ENCODE measurements at regions not wholly inside any gene's neighbourhood (a gene's known extent, or its start where the extent isn't known, plus 50 kb on each side); places are given as distances from the start of the nearest gene placed in this dataset.

DNA sequence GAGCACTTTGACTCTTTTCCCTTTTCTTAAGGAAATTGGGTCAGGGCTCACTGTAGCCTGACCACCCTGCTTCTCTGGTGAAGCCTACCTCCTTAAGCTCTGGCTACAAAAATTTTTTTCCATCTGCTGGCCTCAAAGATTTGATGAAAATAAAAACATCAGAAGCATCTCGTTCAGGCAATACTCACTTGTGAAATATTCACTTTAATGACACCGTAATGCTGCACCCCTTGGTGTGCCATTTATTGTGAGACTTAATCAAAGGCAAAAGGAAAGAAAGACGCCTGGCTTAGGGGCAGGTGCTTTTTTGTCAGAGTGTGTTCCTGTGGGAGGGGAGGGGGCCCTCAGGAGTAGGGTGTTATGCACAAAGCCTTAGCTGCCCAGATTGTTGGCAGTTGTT, 155.0 kb upstream of the TMPO start:
- H3K9me3 ChIP-seq (ENCODE audit: control insufficient read depth, insufficient read depth, low read depth, low read length): no peaks in the 10 kb centered on the region
- H3K9ac ChIP-seq (ENCODE audit: low read length): no peak overlapping the region
- peaks cover 4% of the 10 kb centered on the region; the same call in 1 of the 2 replicates for H3K4me1 ChIP-seq (ENCODE audit: control insufficient read depth, insufficient read depth, low read length)
- H3K27me3 ChIP-seq (ENCODE audit: control insufficient read depth, insufficient read depth, low read length): no peaks in the 10 kb centered on the region
- no peaks in the 10 kb centered on the region for H3K36me3 ChIP-seq (ENCODE audit: control insufficient read depth, insufficient read depth, low read length)
- no peak overlapping the region for H3K4me3 ChIP-seq (ENCODE audit: low read depth, low read length)
- no peak overlapping the region for H3K27ac ChIP-seq (ENCODE audit: low read depth, low read length)

DNA sequence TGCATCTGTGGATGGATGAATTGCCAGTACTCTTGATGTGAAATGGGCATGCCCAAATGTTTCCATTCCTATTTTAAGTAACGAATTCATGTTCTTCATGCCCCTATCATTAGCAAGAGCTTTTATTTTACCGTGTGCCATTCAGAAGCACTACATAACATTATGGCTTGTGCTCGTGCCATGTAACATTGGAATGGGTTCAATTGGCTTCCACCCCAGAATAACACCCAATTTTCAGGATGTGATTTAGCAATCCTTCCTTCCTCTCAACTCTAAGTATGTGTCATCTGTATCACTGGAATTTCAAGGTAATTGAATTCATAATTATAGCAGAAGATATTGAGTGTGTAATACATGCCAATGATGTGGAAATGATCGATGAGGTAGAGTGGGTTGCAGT, 145.8 kb upstream of the TMPO start:
- no peak overlapping the region for H3K27ac ChIP-seq (ENCODE audit: low read depth, low read length)
- peaks cover 13% of the 10 kb centered on the region for H3K4me1 ChIP-seq (ENCODE audit: control insufficient read depth, insufficient read depth, low read length)
- H3K36me3 ChIP-seq (ENCODE audit: control insufficient read depth, insufficient read depth, low read length): no peaks in the 10 kb centered on the region
- H3K27me3 ChIP-seq (ENCODE audit: control insufficient read depth, insufficient read depth, low read length): no peaks in the 10 kb centered on the region
- no peak overlapping the region for H3K9ac ChIP-seq (ENCODE audit: low read length)
- H3K9me3 ChIP-seq (ENCODE audit: control insufficient read depth, insufficient read depth, low read depth, low read length): no peaks in the 10 kb centered on the region
- no peak overlapping the region for H3K4me3 ChIP-seq (ENCODE audit: low read depth, low read length)

DNA sequence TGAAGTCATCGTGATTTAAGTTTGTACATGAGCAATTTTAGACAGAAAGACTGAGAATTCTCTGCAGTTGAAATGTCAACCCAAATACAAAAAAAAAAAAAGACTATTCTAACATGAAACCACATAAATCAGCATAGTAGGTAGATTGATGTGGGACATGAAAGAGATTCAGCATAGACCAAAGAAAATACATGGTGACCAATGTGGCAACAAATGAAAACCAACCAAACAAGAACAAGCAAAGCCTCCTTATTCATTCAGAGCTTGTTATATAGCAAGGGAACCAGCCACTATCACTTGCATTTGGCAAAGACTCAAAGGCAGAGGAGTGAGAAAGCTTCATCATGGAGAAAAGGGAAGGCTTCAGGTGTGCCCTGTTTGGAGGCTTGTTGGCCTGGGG, 144.4 kb upstream of the TMPO start:
- no peak overlapping the region for H3K4me3 ChIP-seq (ENCODE audit: low read depth, low read length)
- no peak overlapping the region for H3K27ac ChIP-seq (ENCODE audit: low read depth, low read length)
- H3K4me1 ChIP-seq (ENCODE audit: control insufficient read depth, insufficient read depth, low read length): peaks cover 13% of the 10 kb centered on the region
- H3K9me3 ChIP-seq (ENCODE audit: control insufficient read depth, insufficient read depth, low read depth, low read length): no peaks in the 10 kb centered on the region
- H3K9ac ChIP-seq (ENCODE audit: low read length): no peak overlapping the region
- H3K27me3 ChIP-seq (ENCODE audit: control insufficient read depth, insufficient read depth, low read length): no peaks in the 10 kb centered on the region
- H3K36me3 ChIP-seq (ENCODE audit: control insufficient read depth, insufficient read depth, low read length): no peaks in the 10 kb centered on the region

DNA sequence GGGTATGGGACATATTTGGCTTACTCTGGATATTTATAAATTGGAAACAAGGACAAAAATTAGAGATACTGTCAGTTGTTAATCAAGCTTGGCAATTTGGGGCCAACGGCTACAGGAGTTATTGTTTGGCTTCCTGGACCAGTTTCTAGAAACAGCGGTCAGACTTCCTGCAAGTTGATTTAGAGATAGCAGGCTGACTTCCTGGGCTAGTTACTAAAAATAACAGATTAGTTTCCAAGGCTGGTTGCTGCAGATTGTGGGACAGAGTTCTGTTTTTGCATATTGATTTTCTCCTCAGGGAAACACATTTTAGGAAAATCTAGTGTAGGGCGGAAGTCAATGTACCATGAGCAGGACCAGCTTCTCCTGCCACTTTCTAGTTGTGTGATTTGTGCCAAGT, 144.0 kb upstream of the TMPO start:
- Histone ChIP-seq H3K27me3 (ENCODE audit: control insufficient read depth, insufficient read depth, low read length) (no peaks in the 10 kb centered on the region), H3K9ac (ENCODE audit: low read length) (no peak overlapping the region), H3K4me3 (ENCODE audit: low read depth, low read length) (no peak overlapping the region), H3K4me1 (ENCODE audit: control insufficient read depth, insufficient read depth, low read length) (peaks cover 13% of the 10 kb centered on the region), H3K27ac (ENCODE audit: low read depth, low read length) (no peak overlapping the region), H3K9me3 (ENCODE audit: control insufficient read depth, insufficient read depth, low read depth, low read length) (no peaks in the 10 kb centered on the region), H3K36me3 (ENCODE audit: control insufficient read depth, insufficient read depth, low read length) (no peaks in the 10 kb centered on the region)

DNA sequence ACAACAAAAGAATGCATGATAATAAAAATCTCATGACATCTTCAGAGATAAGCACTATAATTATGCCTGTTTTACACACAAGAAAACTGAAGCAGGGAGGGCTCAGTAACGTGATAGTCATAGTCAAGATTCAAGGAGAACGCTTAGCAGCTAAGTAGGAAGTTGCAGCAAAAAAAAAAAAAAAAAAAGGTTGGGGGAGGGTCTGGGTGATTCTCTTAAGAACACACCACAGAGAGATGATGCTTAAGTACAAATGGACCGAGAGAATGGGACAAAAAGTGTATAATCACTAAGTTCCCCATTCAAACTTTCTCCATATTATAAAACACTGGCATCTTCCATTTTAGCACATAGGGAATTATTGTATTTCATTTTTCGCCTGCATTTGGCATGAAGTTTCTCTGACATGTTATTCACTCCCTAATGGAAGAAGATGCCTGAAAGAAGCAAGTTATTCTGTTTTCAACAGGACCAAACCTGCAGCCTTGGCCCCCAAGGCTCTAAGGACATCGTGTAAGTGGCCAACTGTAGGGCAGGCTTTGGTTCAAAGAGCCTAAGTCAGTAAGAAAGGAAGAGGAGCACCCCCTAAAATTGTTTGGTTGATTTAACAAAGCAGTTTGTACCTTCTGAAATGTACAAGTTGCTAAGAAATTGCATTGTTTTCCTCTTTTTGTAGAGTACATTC, 142.9 kb upstream of the TMPO start:
- Histone ChIP-seq H3K9me3 (ENCODE audit: control insufficient read depth, insufficient read depth, low read depth, low read length) (no peaks in the 10 kb centered on the region), H3K4me3 (ENCODE audit: low read depth, low read length) (no peak overlapping the region), H3K27me3 (ENCODE audit: control insufficient read depth, insufficient read depth, low read length) (no peaks in the 10 kb centered on the region), H3K36me3 (ENCODE audit: control insufficient read depth, insufficient read depth, low read length) (no peaks in the 10 kb centered on the region), H3K27ac (ENCODE audit: low read depth, low read length) (no peak overlapping the region), H3K9ac (ENCODE audit: low read length) (no peak overlapping the region), H3K4me1 (ENCODE audit: control insufficient read depth, insufficient read depth, low read length) (peaks cover 13% of the 10 kb centered on the region)

DNA sequence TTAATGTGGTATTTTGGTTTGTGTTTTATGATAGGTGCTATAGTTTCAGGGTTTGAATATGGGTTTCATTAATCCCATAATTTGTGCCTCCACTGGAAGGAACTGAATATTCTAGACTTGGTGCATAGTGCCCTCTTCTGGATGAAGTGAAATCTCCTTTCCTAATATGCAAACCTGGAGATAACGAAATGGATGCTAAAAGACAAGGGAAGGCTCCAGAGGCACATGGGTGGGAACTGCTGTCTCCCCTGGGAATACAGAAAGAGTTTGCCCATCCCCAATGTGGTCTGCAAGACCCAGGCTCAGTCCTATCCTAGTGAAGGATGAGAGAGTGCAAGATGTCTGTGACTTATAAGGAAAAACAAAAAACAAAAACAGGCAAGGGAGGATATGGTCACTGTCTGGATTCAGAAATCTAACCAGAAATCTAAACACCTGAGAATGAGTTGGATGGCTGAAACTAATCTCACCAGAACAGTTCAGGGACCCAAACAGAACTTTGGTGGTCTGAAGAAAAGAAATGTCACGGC, 142.3 kb upstream of the TMPO start:
- no peaks in the 10 kb centered on the region for H3K27me3 ChIP-seq (ENCODE audit: control insufficient read depth, insufficient read depth, low read length)
- H3K27ac ChIP-seq (ENCODE audit: low read depth, low read length): no peak overlapping the region
- H3K4me1 ChIP-seq (ENCODE audit: control insufficient read depth, insufficient read depth, low read length): peaks cover 13% of the 10 kb centered on the region
- H3K4me3 ChIP-seq (ENCODE audit: low read depth, low read length): no peak overlapping the region
- no peaks in the 10 kb centered on the region for H3K36me3 ChIP-seq (ENCODE audit: control insufficient read depth, insufficient read depth, low read length)
- no peaks in the 10 kb centered on the region for H3K9me3 ChIP-seq (ENCODE audit: control insufficient read depth, insufficient read depth, low read depth, low read length)
- H3K9ac ChIP-seq (ENCODE audit: low read length): no peak overlapping the region

DNA sequence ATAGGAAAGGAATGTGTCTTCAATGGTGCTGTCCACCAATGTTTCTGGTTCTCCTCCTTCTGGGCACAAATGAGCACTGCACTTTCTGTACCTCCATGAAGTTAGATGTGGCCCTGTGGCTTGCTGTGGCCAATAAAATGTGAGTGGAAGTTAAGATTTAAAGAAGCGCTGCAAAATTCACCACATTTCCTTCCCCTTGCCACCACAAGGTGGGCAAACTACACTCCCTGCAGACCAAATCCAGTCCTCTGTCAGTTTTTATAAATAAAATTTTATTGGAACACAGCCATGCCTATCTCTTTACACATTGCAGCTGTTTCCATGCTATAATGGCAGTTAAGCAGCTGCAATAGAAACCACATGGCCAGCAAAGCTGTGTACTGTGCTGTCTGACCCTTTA, 141.4 kb upstream of the TMPO start:
- no peak overlapping the region for H3K4me3 ChIP-seq (ENCODE audit: low read depth, low read length)
- H3K4me1 ChIP-seq (ENCODE audit: control insufficient read depth, insufficient read depth, low read length): peaks cover 13% of the 10 kb centered on the region
- H3K27me3 ChIP-seq (ENCODE audit: control insufficient read depth, insufficient read depth, low read length): no peaks in the 10 kb centered on the region
- no peak overlapping the region for H3K27ac ChIP-seq (ENCODE audit: low read depth, low read length)
- no peaks in the 10 kb centered on the region for H3K9me3 ChIP-seq (ENCODE audit: control insufficient read depth, insufficient read depth, low read depth, low read length)
- no peaks in the 10 kb centered on the region for H3K36me3 ChIP-seq (ENCODE audit: control insufficient read depth, insufficient read depth, low read length)
- H3K9ac ChIP-seq (ENCODE audit: low read length): no peak overlapping the region

DNA sequence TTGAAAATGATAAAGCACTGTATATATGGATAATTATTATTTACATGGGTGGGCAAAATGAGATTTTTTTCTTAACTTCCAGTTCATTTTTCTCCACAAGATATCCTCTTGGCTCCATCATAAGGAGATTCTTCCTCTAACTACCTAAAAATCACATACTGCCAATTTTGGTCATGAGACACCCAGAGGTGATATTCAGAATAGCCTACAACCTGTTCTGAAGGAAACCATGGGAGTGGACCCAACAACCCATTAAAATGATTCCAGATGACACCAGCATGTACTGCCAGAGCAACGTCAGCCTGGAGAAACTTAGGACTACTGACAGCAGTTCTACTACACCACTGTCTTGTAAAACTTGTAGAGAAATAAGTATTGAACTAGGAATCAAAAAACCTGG, 136.3 kb upstream of the TMPO start:
- Histone ChIP-seq H3K36me3 (ENCODE audit: control insufficient read depth, insufficient read depth, low read length) (no peaks in the 10 kb centered on the region), H3K4me3 (ENCODE audit: low read depth, low read length) (no peak overlapping the region), H3K27ac (ENCODE audit: low read depth, low read length) (no peak overlapping the region), H3K9ac (ENCODE audit: low read length) (no peak overlapping the region), H3K4me1 (ENCODE audit: control insufficient read depth, insufficient read depth, low read length) (no peaks in the 10 kb centered on the region), H3K9me3 (ENCODE audit: control insufficient read depth, insufficient read depth, low read depth, low read length) (no peaks in the 10 kb centered on the region), H3K27me3 (ENCODE audit: control insufficient read depth, insufficient read depth, low read length) (no peaks in the 10 kb centered on the region)

DNA sequence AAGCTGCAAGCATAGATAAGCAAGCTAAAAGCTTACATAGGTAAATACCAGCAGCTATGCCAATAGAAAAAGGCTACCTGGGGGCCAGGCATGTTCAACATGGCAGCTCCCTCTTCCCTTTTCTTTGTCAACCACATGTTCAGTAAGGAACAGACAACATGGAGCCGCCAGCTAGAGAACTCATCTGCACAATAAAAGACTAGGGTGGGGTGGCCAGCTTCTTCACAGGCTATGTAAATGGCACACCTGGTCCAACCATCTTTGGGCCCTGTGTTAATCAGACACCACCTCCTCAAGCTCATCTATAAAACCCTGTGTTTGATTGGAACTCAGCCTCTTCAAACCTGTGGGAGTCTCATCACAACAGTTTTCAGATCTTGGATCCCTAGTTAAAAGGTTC, 129.7 kb upstream of the TMPO start:
- Histone ChIP-seq H3K27ac (ENCODE audit: low read depth, low read length) (no peak overlapping the region), H3K4me3 (ENCODE audit: low read depth, low read length) (no peak overlapping the region), H3K4me1 (ENCODE audit: control insufficient read depth, insufficient read depth, low read length) (peaks cover 4% of the 10 kb centered on the region; the same call in 1 of the 2 replicates), H3K9me3 (ENCODE audit: control insufficient read depth, insufficient read depth, low read depth, low read length) (peaks cover 4% of the 10 kb centered on the region; the same call in 1 of the 2 replicates), H3K9ac (ENCODE audit: low read length) (no peak overlapping the region), H3K36me3 (ENCODE audit: control insufficient read depth, insufficient read depth, low read length) (no peaks in the 10 kb centered on the region), H3K27me3 (ENCODE audit: control insufficient read depth, insufficient read depth, low read length) (no peaks in the 10 kb centered on the region)

DNA sequence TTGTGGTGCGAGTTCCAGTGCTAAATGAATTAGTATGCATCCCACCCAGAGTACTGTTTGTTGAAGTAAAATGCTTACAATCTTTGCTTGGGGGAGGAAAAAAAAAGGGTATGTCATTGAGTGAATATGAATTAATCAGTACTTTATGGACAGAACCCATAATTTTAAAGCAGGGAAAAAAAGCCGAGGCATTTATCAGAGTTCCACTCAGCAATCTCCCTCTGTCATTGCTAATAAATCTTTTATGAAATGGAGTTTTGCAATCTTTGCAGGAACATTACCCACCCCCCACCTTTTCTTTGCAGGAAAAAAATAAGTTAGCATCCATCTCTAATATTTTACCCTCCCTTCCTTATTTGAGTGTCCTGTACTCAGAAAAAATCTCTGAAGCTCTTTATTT, 127.9 kb upstream of the TMPO start:
- peaks cover 4% of the 10 kb centered on the region; the same call in 1 of the 2 replicates for H3K4me1 ChIP-seq (ENCODE audit: control insufficient read depth, insufficient read depth, low read length)
- no peaks in the 10 kb centered on the region for H3K27me3 ChIP-seq (ENCODE audit: control insufficient read depth, insufficient read depth, low read length)
- H3K9ac ChIP-seq (ENCODE audit: low read length): no peak overlapping the region

DNA sequence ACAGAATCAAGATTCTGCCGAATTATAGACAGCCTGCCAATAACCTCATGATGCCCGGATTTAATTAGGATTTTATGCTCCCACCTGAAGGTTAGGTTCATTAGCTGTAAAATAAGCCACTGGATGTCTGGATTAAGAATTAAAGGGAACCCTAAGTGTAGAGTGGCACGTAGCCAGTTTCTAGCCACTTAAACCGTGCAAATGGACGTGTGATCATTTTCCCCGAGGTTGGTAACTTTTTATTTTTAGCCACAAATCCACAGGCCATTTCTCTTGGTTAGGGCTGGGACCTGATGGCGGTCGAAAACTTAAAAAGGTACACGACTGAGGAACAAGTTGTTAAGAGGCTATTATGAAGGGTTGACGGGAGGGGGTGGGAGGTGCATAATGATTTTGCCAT, 127.3 kb upstream of the TMPO start:
- Histone ChIP-seq H3K36me3 (ENCODE audit: control insufficient read depth, insufficient read depth, low read length) (no peaks in the 10 kb centered on the region), H3K9me3 (ENCODE audit: control insufficient read depth, insufficient read depth, low read depth, low read length) (peaks cover 4% of the 10 kb centered on the region; the same call in 1 of the 2 replicates), H3K27ac (ENCODE audit: low read depth, low read length) (no peak overlapping the region), H3K27me3 (ENCODE audit: control insufficient read depth, insufficient read depth, low read length) (no peaks in the 10 kb centered on the region), H3K9ac (ENCODE audit: low read length) (no peak overlapping the region), H3K4me1 (ENCODE audit: control insufficient read depth, insufficient read depth, low read length) (peaks cover 4% of the 10 kb centered on the region; the same call in 1 of the 2 replicates), H3K4me3 (ENCODE audit: low read depth, low read length) (no peak overlapping the region)

More for the DNA sequence above, 127.9 kb upstream of the TMPO start:
- H3K4me3 ChIP-seq (ENCODE audit: low read depth, low read length): no peak overlapping the region
- H3K36me3 ChIP-seq (ENCODE audit: control insufficient read depth, insufficient read depth, low read length): no peaks in the 10 kb centered on the region
- peaks cover 4% of the 10 kb centered on the region; the same call in 1 of the 2 replicates for H3K9me3 ChIP-seq (ENCODE audit: control insufficient read depth, insufficient read depth, low read depth, low read length)
- H3K27ac ChIP-seq (ENCODE audit: low read depth, low read length): no peak overlapping the region
